HepG2 (cell line): ENCODE measurements at regions not wholly inside any gene's neighbourhood (a gene's known extent, or its start where the extent isn't known, plus 50 kb on each side); places are given as distances from the start of the nearest gene placed in this dataset.
A peak's percentile ranks its signal among the peaks of the same experiment; 100 is the strongest.

ENCODE experiments used
- ATAC-seq: fragments of 200-7000 bp; cut with Tn5 transposase; 3 replicates; pipeline ENCODE4 v1.9.1; 2020; ENCODE audit warnings: mild to moderate bottlenecking, moderate library complexity
- BruUV-seq: library from RNA; stranded (reverse); fragments of 400-500 nt; replicated peaks from 2 replicates; lab custom pipeline; 2021; lab: Mats Ljungman, UMichigan
- CTCF ChIA-PET: fragments of 300-600 bp; formaldehyde crosslinking; extraction: SDS; loops from one replicate; lab custom pipeline; 2021; ENCODE audit warnings: low total read pairs, inconsistent platforms, low intra/inter-chr PET ratio; lab: Yijun Ruan, JAX
- POLR2A ChIA-PET: fragments of 350-600 bp; sonication (Branson Sonifier 250); formaldehyde crosslinking; loops from one replicate; lab custom pipeline; 2020; ENCODE audit warnings: antibody characterized with exemption, inconsistent platforms; lab: Yijun Ruan, JAX
- DNase-seq: peaks from one replicate; pipeline ENCODE4 v3.0.0-alpha.2; 2015; ENCODE audit warnings: low spot score
- FAIRE-seq: peaks from 3 replicates; lab custom pipeline; 2011; peaks lifted over from hg19 to GRCh38; lab: Jason Lieb, UNC
- H2AFZ ChIP-seq: one replicate; pipeline ENCODE4 v1.6.1; 2011; ENCODE audit warnings: low read length, inconsistent platforms
- H3K27ac ChIP-seq: fragments of 300-600 bp; 3 replicates; pipeline ENCODE4 v1.8.0; 2011; ENCODE audit warnings: mixed run types, mild to moderate bottlenecking, mixed read lengths, low read length, inconsistent platforms; ENCODE audit not compliant: insufficient read depth; ENCODE audit errors: extremely low read length
- H3K27me3 ChIP-seq, 2 experiments: fragments of 200-600 bp in 1 of 2; 2 replicates in 1 of 2; 3 replicates in 1 of 2; pipeline versions ENCODE4 v1.6.0 to v1.8.0; 2011; ENCODE audit warnings: low read length in 2 of 2, mild to moderate bottlenecking in 2 of 2, moderate library complexity in 2 of 2, inconsistent platforms in 1 of 2; ENCODE audit not compliant: insufficient read depth in 2 of 2, control insufficient read depth in 1 of 2
- H3K36me3 ChIP-seq, 2 experiments: fragments of 200-600 bp in 1 of 2; replicated peaks in 1 of 2; 2 replicates in 1 of 2; 3 replicates in 1 of 2; pipeline versions ENCODE4 v1.5.1 to v1.8.0; 2011; ENCODE audit warnings: low read length in 2 of 2, inconsistent platforms in 1 of 2; ENCODE audit not compliant: insufficient read depth in 2 of 2, control insufficient read depth in 1 of 2
- H3K4me1 ChIP-seq: 2 replicates; pipeline ENCODE4 v1.5.1; 2012; ENCODE audit warnings: low read length, inconsistent platforms; ENCODE audit not compliant: insufficient read depth
- H3K4me2 ChIP-seq: 2 replicates; pipeline ENCODE4 v1.6.0; 2011; ENCODE audit warnings: low read depth, low read length, inconsistent platforms
- H3K4me3 ChIP-seq, 3 experiments: fragments of 200-600 bp in 1 of 3; sonication (generic), shearing (Covaris generic) in 1 of 3; replicated peaks in 1 of 3; 2 replicates each; pipeline ENCODE4 v1.5.1; 2011 to 2016; ENCODE audit warnings: low read length in 3 of 3, inconsistent platforms in 2 of 3, low read depth in 2 of 3, mild to moderate bottlenecking in 2 of 3, control low read depth in 1 of 3, mixed read lengths in 1 of 3; ENCODE audit not compliant: insufficient read depth in 1 of 3
- H3K79me2 ChIP-seq: one replicate; pipeline ENCODE4 v1.6.1; 2011; ENCODE audit warnings: low read length, inconsistent platforms; ENCODE audit not compliant: insufficient read depth
- H3K9ac ChIP-seq: 2 replicates; pipeline ENCODE4 v1.6.0; 2011; ENCODE audit warnings: mild to moderate bottlenecking, low read depth, low read length, inconsistent platforms; ENCODE audit not compliant: insufficient read depth
- H3K9me3 ChIP-seq: 2 replicates; pipeline ENCODE4 v1.5.1; 2012; ENCODE audit warnings: mild to moderate bottlenecking, low read length
- H4K20me1 ChIP-seq: 2 replicates; pipeline ENCODE4 v1.6.0; 2011; ENCODE audit warnings: inconsistent platforms, mild to moderate bottlenecking, low read length, moderate library complexity; ENCODE audit not compliant: insufficient read depth
- CEBPB ChIP-seq: IDR thresholded peaks from 2 replicates; pipeline ENCODE4 v1.6.1; 2011; ENCODE audit warnings: low read depth, low read length, improper control_type of control experiment, borderline replicate concordance
- GATA4 ChIP-seq: sonication (generic); IDR thresholded peaks from 2 replicates; pipeline ENCODE4 v1.6.1; 2016; ENCODE audit warnings: antibody characterized with exemption, low read depth, borderline replicate concordance
- PRPF4 ChIP-seq: fragments of 200-400 bp; formaldehyde crosslinking; IDR thresholded peaks from 2 replicates; pipeline ENCODE4 v1.6.1; 2016; ENCODE audit warnings: low read length, low read depth; ENCODE audit not compliant: poor library complexity, severe bottlenecking
- ZNF549 ChIP-seq: sonication (generic); formaldehyde crosslinking; IDR thresholded peaks from 2 replicates; pipeline ENCODE4 v1.5.0; 2020; ENCODE audit warnings: missing genetic modification reagents
- WGBS: methylation state at CpG from one replicate; pipeline ENCODE4 v1.1.6; 2017; ENCODE audit warnings: low lambda C conversion rate; 5-methylcytosine and 5-hydroxymethylcytosine counted together
- in situ Hi-C: cut with HindIII; loops from 2 replicates; pipeline ENCODE4 v1.10.0; 2017; ENCODE audit warnings: low pct_unique_long_range_greater_than_20kb; ENCODE audit not compliant: extremely low pct_ligation_motif_present
- intact Hi-C: fragments of 100-400 bp; cut with micrococcal nuclease; formaldehyde crosslinking; loops from one replicate; pipeline ENCODE4 v1.10.0; 2022; ENCODE audit not compliant: unreplicated experiment
- TF ChIP-seq, protein P1 (sequence below): sonication (generic); formaldehyde crosslinking; IDR thresholded peaks from 2 replicates; pipeline ENCODE4 v1.4.0; 2020; ENCODE audit warnings: missing genetic modification reagents, borderline replicate concordance
- TF ChIP-seq, protein P2 (sequence below): sonication (generic); formaldehyde crosslinking; IDR thresholded peaks from 2 replicates; pipeline ENCODE4 v1.9.0; 2021; ENCODE audit warnings: mild to moderate bottlenecking, missing genetic modification reagents

DNA sequence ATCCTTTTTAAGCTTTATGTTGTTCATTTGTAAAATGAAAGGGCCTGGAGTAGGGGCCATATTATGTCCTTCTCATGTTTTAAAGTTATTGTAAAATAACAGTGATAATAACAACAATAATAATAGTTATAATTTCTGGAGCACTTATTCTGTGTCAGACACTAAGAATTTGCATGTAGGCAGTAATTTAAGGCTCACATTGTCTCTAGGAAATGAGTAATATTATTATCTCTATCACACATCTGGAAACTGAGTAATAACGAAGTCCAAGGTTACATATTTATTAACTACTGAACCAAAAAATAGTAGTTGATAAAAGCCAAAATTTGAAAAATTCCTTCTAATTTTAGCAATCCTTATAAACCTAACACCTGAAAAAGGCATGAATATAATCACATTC, 520.7 kb upstream of the PABPC4L start (continued):
- TF ChIP-seq, protein P1, sequence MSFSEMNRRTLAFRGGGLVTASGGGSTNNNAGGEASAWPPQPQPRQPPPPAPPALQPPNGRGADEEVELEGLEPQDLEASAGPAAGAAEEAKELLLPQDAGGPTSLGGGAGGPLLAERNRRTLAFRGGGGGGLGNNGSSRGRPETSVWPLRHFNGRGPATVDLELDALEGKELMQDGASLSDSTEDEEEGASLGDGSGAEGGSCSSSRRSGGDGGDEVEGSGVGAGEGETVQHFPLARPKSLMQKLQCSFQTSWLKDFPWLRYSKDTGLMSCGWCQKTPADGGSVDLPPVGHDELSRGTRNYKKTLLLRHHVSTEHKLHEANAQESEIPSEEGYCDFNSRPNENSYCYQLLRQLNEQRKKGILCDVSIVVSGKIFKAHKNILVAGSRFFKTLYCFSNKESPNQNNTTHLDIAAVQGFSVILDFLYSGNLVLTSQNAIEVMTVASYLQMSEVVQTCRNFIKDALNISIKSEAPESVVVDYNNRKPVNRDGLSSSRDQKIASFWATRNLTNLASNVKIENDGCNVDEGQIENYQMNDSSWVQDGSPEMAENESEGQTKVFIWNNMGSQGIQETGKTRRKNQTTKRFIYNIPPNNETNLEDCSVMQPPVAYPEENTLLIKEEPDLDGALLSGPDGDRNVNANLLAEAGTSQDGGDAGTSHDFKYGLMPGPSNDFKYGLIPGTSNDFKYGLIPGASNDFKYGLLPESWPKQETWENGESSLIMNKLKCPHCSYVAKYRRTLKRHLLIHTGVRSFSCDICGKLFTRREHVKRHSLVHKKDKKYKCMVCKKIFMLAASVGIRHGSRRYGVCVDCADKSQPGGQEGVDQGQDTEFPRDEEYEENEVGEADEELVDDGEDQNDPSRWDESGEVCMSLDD (CRISPR knock-in tag): no peak
- TF ChIP-seq PRPF4 (no peak), GATA4 (no peak)

DNA sequence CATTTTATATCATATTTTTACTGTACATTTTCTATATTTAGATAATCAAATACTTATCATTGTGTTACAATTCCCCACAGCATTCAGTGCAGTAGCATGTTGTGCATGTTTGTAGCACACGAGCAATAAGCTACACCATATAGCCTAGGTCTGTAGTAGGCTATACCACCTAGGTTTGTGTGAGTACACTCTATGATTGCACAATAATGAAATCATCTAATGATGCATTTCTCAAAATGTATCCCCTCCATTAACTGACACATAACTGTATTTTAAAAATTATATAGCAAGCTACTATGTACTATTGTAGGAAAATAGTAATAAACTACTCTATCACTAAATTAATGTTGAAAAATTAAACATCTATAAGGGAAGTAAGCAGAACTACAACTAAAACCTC, 518.4 kb upstream of the PABPC4L start:
- no peaks in the 10 kb centered on the region for H4K20me1 ChIP-seq
- H2AFZ ChIP-seq: no peak overlapping the region
- no peak for FAIRE-seq
- no peaks in the 10 kb centered on the region for H3K79me2 ChIP-seq
- BruUV-seq: no TSS peak
- ATAC-seq: no peak
- no peaks in the 10 kb centered on the region for H3K27me3 ChIP-seq
- H3K4me2 ChIP-seq: no peak overlapping the region
- no peak overlapping the region for H3K27ac ChIP-seq
- no peaks in the 10 kb centered on the region for H3K36me3 ChIP-seq
- CTCF ChIA-PET: no interaction called here
- intact Hi-C loops: no loop called here
- no peaks in the 10 kb centered on the region for H3K4me1 ChIP-seq
- POLR2A ChIA-PET: no interaction called here
- in situ Hi-C loops: no loop called here
- no peak overlapping the region for H3K9ac ChIP-seq
- peak; percentile 69 for TF ChIP-seq CEBPB
- TF ChIP-seq ZNF549 (CRISPR knock-in tag): no peak
- TF ChIP-seq, protein P2, sequence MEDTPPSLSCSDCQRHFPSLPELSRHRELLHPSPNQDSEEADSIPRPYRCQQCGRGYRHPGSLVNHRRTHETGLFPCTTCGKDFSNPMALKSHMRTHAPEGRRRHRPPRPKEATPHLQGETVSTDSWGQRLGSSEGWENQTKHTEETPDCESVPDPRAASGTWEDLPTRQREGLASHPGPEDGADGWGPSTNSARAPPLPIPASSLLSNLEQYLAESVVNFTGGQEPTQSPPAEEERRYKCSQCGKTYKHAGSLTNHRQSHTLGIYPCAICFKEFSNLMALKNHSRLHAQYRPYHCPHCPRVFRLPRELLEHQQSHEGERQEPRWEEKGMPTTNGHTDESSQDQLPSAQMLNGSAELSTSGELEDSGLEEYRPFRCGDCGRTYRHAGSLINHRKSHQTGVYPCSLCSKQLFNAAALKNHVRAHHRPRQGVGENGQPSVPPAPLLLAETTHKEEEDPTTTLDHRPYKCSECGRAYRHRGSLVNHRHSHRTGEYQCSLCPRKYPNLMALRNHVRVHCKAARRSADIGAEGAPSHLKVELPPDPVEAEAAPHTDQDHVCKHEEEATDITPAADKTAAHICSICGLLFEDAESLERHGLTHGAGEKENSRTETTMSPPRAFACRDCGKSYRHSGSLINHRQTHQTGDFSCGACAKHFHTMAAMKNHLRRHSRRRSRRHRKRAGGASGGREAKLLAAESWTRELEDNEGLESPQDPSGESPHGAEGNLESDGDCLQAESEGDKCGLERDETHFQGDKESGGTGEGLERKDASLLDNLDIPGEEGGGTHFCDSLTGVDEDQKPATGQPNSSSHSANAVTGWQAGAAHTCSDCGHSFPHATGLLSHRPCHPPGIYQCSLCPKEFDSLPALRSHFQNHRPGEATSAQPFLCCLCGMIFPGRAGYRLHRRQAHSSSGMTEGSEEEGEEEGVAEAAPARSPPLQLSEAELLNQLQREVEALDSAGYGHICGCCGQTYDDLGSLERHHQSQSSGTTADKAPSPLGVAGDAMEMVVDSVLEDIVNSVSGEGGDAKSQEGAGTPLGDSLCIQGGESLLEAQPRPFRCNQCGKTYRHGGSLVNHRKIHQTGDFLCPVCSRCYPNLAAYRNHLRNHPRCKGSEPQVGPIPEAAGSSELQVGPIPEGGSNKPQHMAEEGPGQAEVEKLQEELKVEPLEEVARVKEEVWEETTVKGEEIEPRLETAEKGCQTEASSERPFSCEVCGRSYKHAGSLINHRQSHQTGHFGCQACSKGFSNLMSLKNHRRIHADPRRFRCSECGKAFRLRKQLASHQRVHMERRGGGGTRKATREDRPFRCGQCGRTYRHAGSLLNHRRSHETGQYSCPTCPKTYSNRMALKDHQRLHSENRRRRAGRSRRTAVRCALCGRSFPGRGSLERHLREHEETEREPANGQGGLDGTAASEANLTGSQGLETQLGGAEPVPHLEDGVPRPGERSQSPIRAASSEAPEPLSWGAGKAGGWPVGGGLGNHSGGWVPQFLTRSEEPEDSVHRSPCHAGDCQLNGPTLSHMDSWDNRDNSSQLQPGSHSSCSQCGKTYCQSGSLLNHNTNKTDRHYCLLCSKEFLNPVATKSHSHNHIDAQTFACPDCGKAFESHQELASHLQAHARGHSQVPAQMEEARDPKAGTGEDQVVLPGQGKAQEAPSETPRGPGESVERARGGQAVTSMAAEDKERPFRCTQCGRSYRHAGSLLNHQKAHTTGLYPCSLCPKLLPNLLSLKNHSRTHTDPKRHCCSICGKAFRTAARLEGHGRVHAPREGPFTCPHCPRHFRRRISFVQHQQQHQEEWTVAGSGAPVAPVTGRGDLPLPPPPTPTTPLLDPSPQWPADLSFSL: no peak
- H3K9me3 ChIP-seq: no peaks in the 10 kb centered on the region
- H3K4me3 ChIP-seq: no peak overlapping the region
- 6% methylated on average over 1 of the region's 1 CpG for WGBS
- no peak for DNase-seq
